A549 (cell line): ENCODE measurements at regions not wholly inside any gene's neighbourhood (a gene's known extent, or its start where the extent isn't known, plus 50 kb on each side); places are given as distances from the start of the nearest gene placed in this dataset.

Experiments used
- ATAC-seq, 2 experiments: fragments of 200-7000 bp in 1 of 2; fragments of >200 bp in 1 of 2; cut with Nextera tagmentation in 1 of 2; cut with Tn5 transposase in 1 of 2; 3 replicates each; pipeline versions ENCODE4 v1.8.0 to v1.9.1; 2018 to 2020; ENCODE audit warnings: mild to moderate bottlenecking in 1 of 2, moderate library complexity in 1 of 2
- CTCF ChIA-PET: fragments of 300-600 bp; sonication (Branson Sonifier 250); formaldehyde crosslinking; extraction: SDS; loops from one replicate; lab custom pipeline; 2021; ENCODE audit warnings: antibody characterized with exemption, inconsistent platforms; lab: Yijun Ruan, JAX
- POLR2A ChIA-PET: fragments of 350-600 bp; formaldehyde crosslinking; extraction: SDS; loops from one replicate; lab custom pipeline; 2021; ENCODE audit warnings: antibody characterized with exemption, inconsistent platforms; lab: Yijun Ruan, JAX
- DNase-seq, 2 experiments: peaks; one replicate each; pipeline versions ENCODE4 v3.0.0 to v3.0.0-alpha.2; 2011 to 2016; ENCODE audit warnings: low read depth in 1 of 2, low spot score in 1 of 2
- FAIRE-seq: peaks from 2 replicates; lab custom pipeline; 2011; peaks lifted over from hg19 to GRCh38; lab: Jason Lieb, UNC
- H3K27ac ChIP-seq, 2 experiments: fragments of >200 bp; sonication (Bioruptor Twin); formaldehyde crosslinking; 3 replicates each; pipeline ENCODE4 v1.5.1; 2016 to 2017
- H3K4me1 ChIP-seq: fragments of >200 bp; sonication (Bioruptor Twin); formaldehyde crosslinking; 3 replicates; pipeline ENCODE4 v1.6.1; 2016
- H3K4me2 ChIP-seq: fragments of >200 bp; sonication (Bioruptor Twin); formaldehyde crosslinking; 3 replicates; pipeline ENCODE4 v1.6.1; 2016
- H3K4me3 ChIP-seq: fragments of >200 bp; sonication (Bioruptor Twin); formaldehyde crosslinking; 3 replicates; pipeline ENCODE4 v1.5.1; 2016
- H3K9me3 ChIP-seq: fragments of >200 bp; sonication (Bioruptor Twin); formaldehyde crosslinking; 3 replicates; pipeline ENCODE4 v1.6.1; 2016
- BCL3 ChIP-seq: fragments of >200 bp; sonication (Bioruptor Twin); formaldehyde crosslinking; IDR thresholded peaks from 3 replicates; pipeline ENCODE4 v1.6.1; 2016
- CBX2 ChIP-seq: fragments of 200-600 bp; sonication (generic); IDR thresholded peaks from 2 replicates; pipeline ENCODE4 v1.6.1; 2016; ENCODE audit warnings: low read depth, mild to moderate bottlenecking, borderline replicate concordance
- CBX8 ChIP-seq: fragments of 200-600 bp; sonication (generic); IDR thresholded peaks from 2 replicates; pipeline ENCODE4 v1.6.1; 2016
- CEBPB ChIP-seq, 2 experiments: fragments of >200 bp in 1 of 2; sonication (Bioruptor Twin) in 1 of 2; formaldehyde crosslinking in 1 of 2; IDR thresholded peaks; 2 replicates each; pipeline ENCODE4 v1.6.1; 2012 to 2016
- EHF ChIP-seq: fragments of 250-450 bp; sonication (Bioruptor Pico); IDR thresholded peaks from 2 replicates; pipeline ENCODE4 v1.5.0; 2020; ENCODE audit warnings: mild to moderate bottlenecking
- EHMT2 ChIP-seq: fragments of 200-600 bp; sonication (generic); IDR thresholded peaks from 2 replicates; pipeline ENCODE4 v1.6.1; 2016; ENCODE audit warnings: antibody characterized with exemption, low read depth, mild to moderate bottlenecking, moderate library complexity
- GATA3 ChIP-seq: IDR thresholded peaks from 2 replicates; pipeline ENCODE4 v1.6.1; 2012; ENCODE audit warnings: borderline replicate concordance
- HDAC2 ChIP-seq: fragments of 200-600 bp; sonication (generic); IDR thresholded peaks from 2 replicates; pipeline ENCODE4 v1.6.1; 2016
- HEYL ChIP-seq: fragments of 250-450 bp; sonication (Bioruptor Pico); IDR thresholded peaks from 2 replicates; pipeline ENCODE4 v1.8.0; 2021; ENCODE audit warnings: mild to moderate bottlenecking, moderate library complexity
- JUN ChIP-seq, 2 experiments: fragments of >200 bp; sonication (Bioruptor Twin); formaldehyde crosslinking; IDR thresholded peaks; 2 replicates in 1 of 2; 3 replicates in 1 of 2; pipeline ENCODE4 v1.6.1; 2016 to 2017
- JUNB ChIP-seq: fragments of >200 bp; sonication (Bioruptor Twin); formaldehyde crosslinking; IDR thresholded peaks from 2 replicates; pipeline ENCODE4 v1.6.1; 2016
- KDM1A ChIP-seq: fragments of 200-600 bp; sonication (generic); IDR thresholded peaks from 2 replicates; pipeline ENCODE4 v1.6.1; 2016; ENCODE audit warnings: low read depth, mild to moderate bottlenecking
- MAX ChIP-seq: IDR thresholded peaks from 2 replicates; pipeline ENCODE4 v1.6.1; 2012
- MAZ ChIP-seq: fragments of 150-350 bp; IDR thresholded peaks from 2 replicates; pipeline ENCODE4 v1.6.1; 2014; ENCODE audit warnings: antibody characterized with exemption, low read depth, low read length, borderline replicate concordance
- NPAS2 ChIP-seq: fragments of 250-450 bp; sonication (Bioruptor Pico); IDR thresholded peaks from 2 replicates; pipeline ENCODE4 v1.8.0; 2022; ENCODE audit warnings: mild to moderate bottlenecking, moderate library complexity, borderline replicate concordance
- NR3C1 ChIP-seq: fragments of >200 bp; sonication (Bioruptor Twin); formaldehyde crosslinking; IDR thresholded peaks from 3 replicates; pipeline ENCODE4 v1.6.1; 2017
- PHF8 ChIP-seq: fragments of 200-600 bp; sonication (generic); IDR thresholded peaks from 2 replicates; pipeline ENCODE4 v1.6.1; 2016; ENCODE audit warnings: low read depth, mild to moderate bottlenecking, antibody characterized with exemption, moderate library complexity, borderline replicate concordance
- RARB ChIP-seq: fragments of 250-450 bp; sonication (Bioruptor Pico); IDR thresholded peaks from 2 replicates; pipeline ENCODE4 v1.8.0; 2021; ENCODE audit warnings: mild to moderate bottlenecking, moderate library complexity
- SREBF2 ChIP-seq: fragments of 450-650 bp; IDR thresholded peaks from 2 replicates; pipeline ENCODE4 v1.6.1; 2014; ENCODE audit warnings: mild to moderate bottlenecking, moderate library complexity
- TFCP2L1 ChIP-seq: fragments of 250-450 bp; sonication (Bioruptor Pico); IDR thresholded peaks from 2 replicates; pipeline ENCODE4 v1.5.0; 2021; ENCODE audit warnings: mild to moderate bottlenecking
- USF2 ChIP-seq: fragments of 450-650 bp; IDR thresholded peaks from 2 replicates; pipeline ENCODE4 v1.6.1; 2014; ENCODE audit warnings: antibody characterized with exemption
- ZFP36 ChIP-seq: fragments of 450-650 bp; IDR thresholded peaks from 2 replicates; pipeline ENCODE4 v1.6.1; 2014; ENCODE audit warnings: borderline replicate concordance; ENCODE audit not compliant: partially characterized antibody
- ZNF302 ChIP-seq: fragments of 250-450 bp; sonication (Bioruptor Pico); IDR thresholded peaks from 2 replicates; pipeline ENCODE4 v1.9.0; 2021; ENCODE audit warnings: inconsistent platforms, mild to moderate bottlenecking, moderate library complexity
- WGBS: methylation state at CpG from one replicate; pipeline ENCODE4 v1.1.6; 2017; ENCODE audit errors: missing lambda C conversion rate; 5-methylcytosine and 5-hydroxymethylcytosine counted together
- TF ChIP-seq, protein P1 (sequence below): fragments of 250-450 bp; sonication (Bioruptor Pico); IDR thresholded peaks from 2 replicates; pipeline ENCODE4 v1.5.0; 2020; ENCODE audit warnings: low read depth, mild to moderate bottlenecking, moderate library complexity

GRCh38 chr7:19930851-19931250 lies 157.4 kb upstream of the TMEM196 start:
- ATAC-seq (no peak), FAIRE-seq (no peak), DNase-seq (no peak)
- H3K9me3 ChIP-seq: peaks cover 8% of the 10 kb centered on the region; the same call in 1 of the 3 replicates
- H3K4me3 ChIP-seq: no peak overlapping the region
- ChIA-PET CTCF (interaction anchor here (1.1 kb wide), 1 partner anchor 176 kb away, joined by 3 read pairs; no protein-coding TSS in a partner anchor), POLR2A (no interaction called here)
- WGBS: 77% methylated on average over 2 of the region's 2 CpGs
- peaks cover 18% of the 10 kb centered on the region for H3K4me1 ChIP-seq
- no peak for TF ChIP-seq CBX8
- H3K27ac ChIP-seq: no peak overlapping the region
- H3K4me2 ChIP-seq: no peak overlapping the region

- H3K27ac ChIP-seq: no peak overlapping the region
- ChIA-PET CTCF (no interaction called here), POLR2A (no interaction called here)
- DNase-seq: no peak
- H3K4me3 ChIP-seq: no peak overlapping the region
- peaks cover 3% of the 10 kb centered on the region; the same call in 1 of the 3 replicates for H3K9me3 ChIP-seq
- peaks cover 18% of the 10 kb centered on the region for H3K4me1 ChIP-seq
- no peak for TF ChIP-seq MAZ
- no peak for TF ChIP-seq BCL3
- TF ChIP-seq CEBPB (IDR thresholded peaks at IDR 0.05): no peak
- no peak for TF ChIP-seq EHF (CRISPR knock-in tag)
- no peak for TF ChIP-seq SREBF2
- TF ChIP-seq TFCP2L1 (CRISPR knock-in tag): no peak
- no peak for TF ChIP-seq CBX2
- TF ChIP-seq MAX: no peak
- TF ChIP-seq, protein P1, sequence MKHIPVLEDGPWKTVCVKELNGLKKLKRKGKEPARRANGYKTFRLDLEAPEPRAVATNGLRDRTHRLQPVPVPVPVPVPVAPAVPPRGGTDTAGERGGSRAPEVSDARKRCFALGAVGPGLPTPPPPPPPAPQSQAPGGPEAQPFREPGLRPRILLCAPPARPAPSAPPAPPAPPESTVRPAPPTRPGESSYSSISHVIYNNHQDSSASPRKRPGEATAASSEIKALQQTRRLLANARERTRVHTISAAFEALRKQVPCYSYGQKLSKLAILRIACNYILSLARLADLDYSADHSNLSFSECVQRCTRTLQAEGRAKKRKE (CRISPR knock-in tag): no peak
- TF ChIP-seq HDAC2: no peak
- TF ChIP-seq PHF8: no peak
- no peak for TF ChIP-seq RARB
- no peak for TF ChIP-seq NR3C1
- no peak for TF ChIP-seq HEYL (CRISPR knock-in tag)
- TF ChIP-seq JUNB: no peak
- TF ChIP-seq NPAS2 (CRISPR knock-in tag): no peak
- no peak for TF ChIP-seq USF2
- no peak for TF ChIP-seq KDM1A
- no peak for TF ChIP-seq JUN (IDR thresholded peaks at IDR 0.05)
- no peak for TF ChIP-seq ZFP36
- no peak for FAIRE-seq
- ATAC-seq: no peak
- no peak overlapping the region for H3K4me2 ChIP-seq
- WGBS: 31% methylated on average over 1 of the region's 1 CpG
Observed at GRCh38 chr7:19930051-19930450, 156.6 kb upstream of the TMEM196 start.

- peak overlapping the region; percentile 46 to 55; a peak in 3 of 6 replicates for H3K27ac ChIP-seq
- no peak for TF ChIP-seq ZNF302 (CRISPR knock-in tag)
- TF ChIP-seq MAX: no peak
- TF ChIP-seq GATA3: no peak
- no peak for TF ChIP-seq EHMT2
- peak overlapping the region; percentile 65 for H3K4me2 ChIP-seq
- H3K4me1 ChIP-seq: peaks cover 18% of the 10 kb centered on the region
- H3K4me3 ChIP-seq: no peak overlapping the region; the same call in 2 of the 3 replicates
- peak in 1 of 2 experiments; percentile 32; a peak in 2 of 6 replicates for ATAC-seq
- DNase-seq: peak in 1 of 2 experiments; percentile 7
- no peak for FAIRE-seq
- ChIA-PET POLR2A (interaction anchor here (0.6 kb wide), 1 partner anchor 173 kb away, joined by 5 read pairs; no protein-coding TSS in a partner anchor), CTCF (no interaction called here)
- peaks cover 3% of the 10 kb centered on the region; the same call in 1 of the 3 replicates for H3K9me3 ChIP-seq
Observed at GRCh38 chr7:19928247-19928646, 154.8 kb upstream of the TMEM196 start.
